Left lung (tissue), 4 donors: ENCODE measurements at regions not wholly inside any gene's neighbourhood (a gene's known extent, or its start where the extent isn't known, plus 50 kb on each side); places are given as distances from the start of the nearest gene placed in this dataset.
"Not testable (repeated sequence)": the region's sequence is repeated elsewhere in the genome, so short reads cannot be mapped to it uniquely, and the experiment has no call there.

Experiments used
- ATAC-seq: fragments of 200-7000 bp; cut with Tn5 transposase; one replicate; pipeline ENCODE4 v1.9.1; 2020; ENCODE audit warnings: moderate library complexity
- DNase-seq, 4 donors: peaks; one replicate each; pipeline ENCODE4 v3.0.0-alpha.2; 2013 to 2020
- H3K27ac ChIP-seq, 2 donors: fragments of 200-600 bp; sonication (generic) in 1 of 2; one replicate each; pipeline versions ENCODE4 v1.5.0 to v1.8.0; 2020 to 2021
- H3K27me3 ChIP-seq, 2 donors: fragments of 200-600 bp; sonication (generic) in 1 of 2; one replicate each; pipeline versions ENCODE4 v1.5.0 to v1.8.0; 2020 to 2021
- H3K36me3 ChIP-seq, 2 donors: fragments of 200-600 bp; sonication (generic) in 1 of 2; one replicate each; pipeline versions ENCODE4 v1.5.0 to v1.8.0; 2020 to 2021
- H3K4me1 ChIP-seq, 2 donors: fragments of 200-600 bp; one replicate each; pipeline ENCODE4 v1.8.0; 2021
- H3K4me3 ChIP-seq, 2 donors: fragments of 200-600 bp; sonication (generic) in 1 of 2; one replicate each; pipeline versions ENCODE4 v1.5.0 to v1.8.0; 2020 to 2021; ENCODE audit warnings: mild to moderate bottlenecking in 1 of 2
- H3K9me3 ChIP-seq, 2 donors: fragments of 200-600 bp; sonication (generic) in 1 of 2; one replicate each; pipeline versions ENCODE4 v1.5.0 to v1.8.0; 2020 to 2021
- CTCF ChIP-seq, 2 donors: fragments of 200-600 bp; sonication (generic) in 1 of 2; IDR thresholded peaks; one replicate each; pipeline versions ENCODE4 v1.5.0 to v1.8.0; 2021; ENCODE audit warnings: antibody characterized with exemption in 2 of 2
- intact Hi-C, 2 donors: fragments of 100-400 bp; cut with DNase I; formaldehyde crosslinking; loops; one replicate each; pipeline versions ENCODE4 v1.11.2 to v1.14.2; 2022
- donor health status: DM: no; HTN: yes; CAD: no.
- donor health status: DM: no; HTN: no; CAD: no.

- H3K27me3 ChIP-seq = no peaks in the 10 kb centered on the region
- H3K36me3 ChIP-seq = no peaks in the 10 kb centered on the region
- intact Hi-C loops = no loop called here
- H3K4me3 ChIP-seq = no peak overlapping the region
- H3K9me3 ChIP-seq = no peaks in the 10 kb centered on the region
- ATAC-seq (no peak), DNase-seq (no peak)
- H3K4me1 ChIP-seq = no peaks in the 10 kb centered on the region
- TF ChIP-seq CTCF (IDR thresholded peaks at IDR 0.05) = no peak
- H3K27ac ChIP-seq = no peak overlapping the region
These were observed 225.2 kb downstream of the TEX13C start for GRCh38 chrX:125544856-125545255.

GRCh38 chrX:125577479-125577878, 257.8 kb downstream of the TEX13C start:
- intact Hi-C loops = no loop called here
- no peak for TF ChIP-seq CTCF (IDR thresholded peaks at IDR 0.05)
- DNase-seq (no peak), ATAC-seq (no peak)
- Histone ChIP-seq H3K4me3 (no peak overlapping the region), H3K27ac (no peak overlapping the region), H3K4me1 (no peaks in the 10 kb centered on the region), H3K36me3 (no peaks in the 10 kb centered on the region), H3K27me3 (no peaks in the 10 kb centered on the region), H3K9me3 (no peaks in the 10 kb centered on the region)

- DNase-seq = no peak
- no peaks in the 10 kb centered on the region for H3K27me3 ChIP-seq
These were observed 284.8 kb downstream of the TEX13C start for GRCh38 chrX:125604448-125604847.

GRCh38 chrX:125605145-125605544, 285.5 kb downstream of the TEX13C start:
- peak; percentile 35 for ATAC-seq
- TF ChIP-seq CTCF (IDR thresholded peaks at IDR 0.05) = no peak
- H3K27ac ChIP-seq = no peak overlapping the region

More at GRCh38 chrX:125604448-125604847, 284.8 kb downstream of the TEX13C start:
- no peak for ATAC-seq
- H3K36me3 ChIP-seq = no peaks in the 10 kb centered on the region
- no peak for TF ChIP-seq CTCF (IDR thresholded peaks at IDR 0.05)
- intact Hi-C loops = no loop called here
- no peak overlapping the region for H3K4me3 ChIP-seq
- no peak overlapping the region for H3K27ac ChIP-seq
- H3K9me3 ChIP-seq = no peaks in the 10 kb centered on the region
- H3K4me1 ChIP-seq = no peaks in the 10 kb centered on the region

GRCh38 chrX:125614591-125615343, 295.1 kb downstream of the TEX13C start:
- intact Hi-C loops, DNase-seq, H3K4me1 ChIP-seq, ATAC-seq, H3K36me3 ChIP-seq, H3K4me3 ChIP-seq, H3K27ac ChIP-seq, H3K9me3 ChIP-seq, H3K27me3 ChIP-seq: not testable (repeated sequence)

More at GRCh38 chrX:125605145-125605544, 285.5 kb downstream of the TEX13C start:
- Histone ChIP-seq H3K9me3 (no peaks in the 10 kb centered on the region), H3K36me3 (no peaks in the 10 kb centered on the region), H3K4me3 (no peak overlapping the region), H3K27me3 (no peaks in the 10 kb centered on the region), H3K4me1 (no peaks in the 10 kb centered on the region)
- no peak for DNase-seq
- intact Hi-C loops = no loop called here
